ENCODE measurements at regions not wholly inside any gene's neighbourhood (a gene's known extent, or its start where the extent isn't known, plus 50 kb on each side); places are given as distances from the start of the nearest gene placed in this dataset.

DNA sequence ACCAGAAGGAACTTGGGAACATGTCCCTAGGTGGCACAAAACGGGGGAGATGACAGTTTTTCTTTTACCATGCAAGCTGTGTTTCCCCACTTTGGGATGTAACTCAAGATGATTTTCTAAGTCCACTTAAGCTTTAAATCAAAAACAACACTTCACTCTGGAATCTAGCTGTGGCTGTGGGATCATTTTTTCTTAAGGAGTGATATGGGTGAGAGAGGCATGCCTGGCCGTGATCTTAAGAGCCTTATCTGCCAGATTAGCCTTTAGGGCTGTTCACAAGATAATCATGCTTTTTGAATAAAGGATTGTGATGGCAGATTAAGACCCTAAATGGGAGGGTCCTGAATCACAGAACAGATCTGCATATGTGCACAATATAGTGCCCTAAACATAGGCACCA, 384.8 kb upstream of the SEMA6D start:
- Histone ChIP-seq H3K4me2 (ENCODE audit: low read depth, low read length, poor library complexity, severe bottlenecking) (no peak overlapping the region), H3K9ac (ENCODE audit: low read length) (no peak overlapping the region), H3K4me1 (ENCODE audit: low read length) (no peaks in the 10 kb centered on the region), H4K20me1 (ENCODE audit: insufficient read depth, low read depth, low read length) (no peaks in the 10 kb centered on the region), H3K36me3 (ENCODE audit: insufficient read depth, low read length) (no peaks in the 10 kb centered on the region; the same call in 1 of the 2 replicates), H3K27me3 (ENCODE audit: low read length) (no peaks in the 10 kb centered on the region), H3K27ac (ENCODE audit: low read length) (no peak overlapping the region), H3K4me3 (ENCODE audit: low read length) (no peak overlapping the region), H2AFZ (ENCODE audit: low read length) (no peak overlapping the region), H3K79me2 (ENCODE audit: low read length) (no peaks in the 10 kb centered on the region), H3K9me3 (ENCODE audit: low read length) (peaks cover 33% of the 10 kb centered on the region), H3K9me2 (replicated peaks; ENCODE audit: insufficient read depth, low read length) (no peaks in the 10 kb centered on the region)
- DNase-seq, result no peak

DNA sequence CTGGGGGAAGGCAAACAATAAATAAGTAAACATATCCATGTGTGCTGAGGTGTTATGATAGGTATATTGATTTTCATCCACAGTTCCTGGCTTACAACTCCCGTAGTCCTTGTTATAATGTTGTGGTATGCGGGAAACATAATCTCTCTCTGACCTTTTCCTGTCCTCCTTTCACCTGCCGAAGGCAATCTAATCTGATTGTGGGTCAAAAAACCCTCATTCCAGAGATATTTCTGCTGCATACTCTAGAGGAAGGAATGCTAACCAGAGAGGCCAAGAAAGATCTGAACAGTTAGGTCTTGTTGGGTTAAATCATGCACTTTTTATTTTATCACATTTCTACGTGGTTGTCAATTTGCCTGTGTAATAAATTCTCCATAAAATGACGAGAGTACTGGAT, 383.6 kb upstream of the SEMA6D start:
- DNase-seq, result no peak
- H2AFZ ChIP-seq (ENCODE audit: low read length), result no peak overlapping the region
- H3K27ac ChIP-seq (ENCODE audit: low read length), result no peak overlapping the region
- H3K4me1 ChIP-seq (ENCODE audit: low read length), result no peaks in the 10 kb centered on the region
- no peaks in the 10 kb centered on the region for H4K20me1 ChIP-seq (ENCODE audit: insufficient read depth, low read depth, low read length)
- no peak overlapping the region for H3K4me3 ChIP-seq (ENCODE audit: low read length)
- no peak overlapping the region for H3K4me2 ChIP-seq (ENCODE audit: low read depth, low read length, poor library complexity, severe bottlenecking)
- H3K9me3 ChIP-seq (ENCODE audit: low read length), result peaks cover 38% of the 10 kb centered on the region
- H3K79me2 ChIP-seq (ENCODE audit: low read length), result no peaks in the 10 kb centered on the region
- no peaks in the 10 kb centered on the region for H3K9me2 ChIP-seq (replicated peaks; ENCODE audit: insufficient read depth, low read length)
- H3K27me3 ChIP-seq (ENCODE audit: low read length), result no peaks in the 10 kb centered on the region
- H3K9ac ChIP-seq (ENCODE audit: low read length), result no peak overlapping the region
- no peaks in the 10 kb centered on the region; the same call in 1 of the 2 replicates for H3K36me3 ChIP-seq (ENCODE audit: insufficient read depth, low read length)

DNA sequence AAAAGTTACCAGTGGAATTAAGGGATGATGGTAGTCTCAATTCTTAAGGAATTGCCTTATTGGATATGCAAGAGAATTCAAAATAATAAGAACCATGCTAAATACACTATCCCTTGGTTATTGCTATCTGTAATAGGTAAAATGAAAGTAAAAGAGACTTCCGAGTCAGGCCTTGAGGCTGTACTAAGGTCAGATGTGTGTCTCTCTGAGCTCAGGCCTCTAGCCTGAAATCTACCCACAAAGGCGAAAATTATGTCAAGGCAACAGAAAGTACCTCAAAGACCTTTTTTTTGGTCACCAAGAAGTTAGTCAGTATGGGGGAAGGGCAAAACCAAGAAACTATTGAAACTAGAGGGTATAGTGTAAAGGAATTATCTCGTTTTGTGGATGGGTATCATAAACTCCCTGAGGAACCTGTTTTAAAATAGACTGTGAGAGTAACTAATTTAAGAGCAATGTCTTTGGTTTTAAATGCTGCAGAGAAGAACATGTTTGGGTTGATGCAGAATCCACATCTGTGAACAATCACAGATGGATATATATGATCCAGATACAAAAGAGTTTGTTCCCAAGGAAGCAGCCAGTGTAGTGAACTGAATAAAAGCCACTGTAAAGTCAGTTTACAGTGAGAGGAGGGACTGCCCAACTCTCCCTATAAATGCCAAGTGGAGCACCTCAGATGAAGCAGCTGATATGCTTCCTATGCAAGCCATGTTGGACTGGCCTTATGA, 382.3 kb upstream of the SEMA6D start:
- peaks cover 38% of the 10 kb centered on the region for H3K9me3 ChIP-seq (ENCODE audit: low read length)
- no peak for DNase-seq
- H2AFZ ChIP-seq (ENCODE audit: low read length), result no peak overlapping the region
- H3K36me3 ChIP-seq (ENCODE audit: insufficient read depth, low read length), result no peaks in the 10 kb centered on the region; the same call in 1 of the 2 replicates
- H4K20me1 ChIP-seq (ENCODE audit: insufficient read depth, low read depth, low read length), result no peaks in the 10 kb centered on the region
- no peaks in the 10 kb centered on the region for H3K9me2 ChIP-seq (replicated peaks; ENCODE audit: insufficient read depth, low read length)
- H3K27me3 ChIP-seq (ENCODE audit: low read length), result no peaks in the 10 kb centered on the region
- no peak overlapping the region for H3K27ac ChIP-seq (ENCODE audit: low read length)
- H3K4me1 ChIP-seq (ENCODE audit: low read length), result no peaks in the 10 kb centered on the region
- no peak overlapping the region for H3K4me3 ChIP-seq (ENCODE audit: low read length)
- H3K9ac ChIP-seq (ENCODE audit: low read length), result no peak overlapping the region
- no peaks in the 10 kb centered on the region for H3K79me2 ChIP-seq (ENCODE audit: low read length)
- no peak overlapping the region for H3K4me2 ChIP-seq (ENCODE audit: low read depth, low read length, poor library complexity, severe bottlenecking)

DNA sequence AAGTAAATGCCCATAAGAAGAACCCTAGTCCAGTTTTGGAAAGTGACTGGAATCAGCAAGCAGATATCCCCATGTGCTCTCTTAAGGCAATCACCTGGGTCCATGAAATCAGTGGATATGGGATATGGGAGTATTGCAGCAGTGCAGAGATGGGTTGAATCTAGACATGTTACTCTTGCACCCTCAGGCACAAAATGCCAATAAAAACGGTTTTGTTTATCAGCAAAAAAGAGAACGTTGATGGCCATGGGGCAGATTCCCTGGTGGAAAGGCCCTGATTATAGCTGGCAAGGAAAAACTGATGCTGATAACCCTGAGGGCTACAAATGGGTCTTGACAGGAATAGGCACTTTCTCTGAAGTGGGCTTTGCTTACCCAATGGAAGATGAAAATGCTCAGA, 380.2 kb upstream of the SEMA6D start:
- Histone ChIP-seq H2AFZ (ENCODE audit: low read length) (no peak overlapping the region), H3K36me3 (ENCODE audit: insufficient read depth, low read length) (no peaks in the 10 kb centered on the region; the same call in 1 of the 2 replicates), H3K27me3 (ENCODE audit: low read length) (no peaks in the 10 kb centered on the region), H3K4me3 (ENCODE audit: low read length) (no peak overlapping the region), H3K4me1 (ENCODE audit: low read length) (no peaks in the 10 kb centered on the region), H3K9ac (ENCODE audit: low read length) (no peak overlapping the region), H3K9me3 (ENCODE audit: low read length) (peaks cover 32% of the 10 kb centered on the region), H3K4me2 (ENCODE audit: low read depth, low read length, poor library complexity, severe bottlenecking) (no peak overlapping the region), H3K79me2 (ENCODE audit: low read length) (no peaks in the 10 kb centered on the region), H4K20me1 (ENCODE audit: insufficient read depth, low read depth, low read length) (no peaks in the 10 kb centered on the region), H3K27ac (ENCODE audit: low read length) (no peak overlapping the region), H3K9me2 (replicated peaks; ENCODE audit: insufficient read depth, low read length) (no peaks in the 10 kb centered on the region)
- no peak for DNase-seq

DNA sequence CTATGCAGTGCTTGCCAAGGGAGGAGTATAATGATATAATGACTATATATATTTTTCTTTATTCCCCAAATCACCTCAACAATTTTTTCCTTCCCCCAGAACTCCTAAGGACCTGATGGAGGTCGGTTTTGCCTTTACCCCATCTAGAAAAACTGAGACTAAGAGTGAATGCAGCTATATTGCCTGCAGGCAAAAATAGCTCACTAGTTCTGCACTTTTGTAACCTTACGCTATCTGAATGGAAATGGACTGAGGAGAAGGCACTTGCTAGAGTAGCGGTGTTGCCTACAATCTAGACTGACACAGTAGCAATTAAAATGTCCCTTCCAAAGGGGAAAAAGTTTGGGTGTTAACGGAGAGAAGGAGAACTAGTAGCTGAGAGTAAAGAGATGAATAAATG, 379.5 kb upstream of the SEMA6D start:
- peaks cover 29% of the 10 kb centered on the region for H3K9me3 ChIP-seq (ENCODE audit: low read length)
- H3K4me1 ChIP-seq (ENCODE audit: low read length), result no peaks in the 10 kb centered on the region
- DNase-seq, result no peak
- no peaks in the 10 kb centered on the region for H3K9me2 ChIP-seq (replicated peaks; ENCODE audit: insufficient read depth, low read length)
- H3K4me3 ChIP-seq (ENCODE audit: low read length), result no peak overlapping the region
- H3K4me2 ChIP-seq (ENCODE audit: low read depth, low read length, poor library complexity, severe bottlenecking), result no peak overlapping the region
- no peak overlapping the region for H2AFZ ChIP-seq (ENCODE audit: low read length)
- H3K36me3 ChIP-seq (ENCODE audit: insufficient read depth, low read length), result no peaks in the 10 kb centered on the region; the same call in 1 of the 2 replicates
- H3K79me2 ChIP-seq (ENCODE audit: low read length), result no peaks in the 10 kb centered on the region
- H3K9ac ChIP-seq (ENCODE audit: low read length), result no peak overlapping the region
- no peaks in the 10 kb centered on the region for H4K20me1 ChIP-seq (ENCODE audit: insufficient read depth, low read depth, low read length)
- H3K27me3 ChIP-seq (ENCODE audit: low read length), result no peaks in the 10 kb centered on the region
- H3K27ac ChIP-seq (ENCODE audit: low read length), result no peak overlapping the region

DNA sequence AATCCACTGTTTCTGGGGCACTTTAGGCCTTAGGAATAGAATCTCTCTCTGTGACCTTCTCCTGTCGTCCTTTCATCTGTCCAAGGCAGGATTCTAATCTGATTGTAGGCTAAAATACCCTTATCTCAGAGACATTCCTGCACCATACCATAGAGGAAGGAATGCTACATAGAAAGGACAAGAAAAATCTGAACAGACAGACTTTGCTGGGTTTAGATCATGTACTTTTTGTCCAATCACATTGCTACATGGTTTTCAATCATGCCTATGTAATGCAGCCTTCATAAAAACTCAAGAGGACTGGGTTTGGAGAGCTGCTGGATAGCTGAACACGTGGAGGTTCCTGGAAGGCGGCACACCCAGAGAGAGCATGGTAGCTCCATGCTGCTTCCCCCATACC, 378.5 kb upstream of the SEMA6D start:
- Histone ChIP-seq H3K4me2 (ENCODE audit: low read depth, low read length, poor library complexity, severe bottlenecking) (no peak overlapping the region), H2AFZ (ENCODE audit: low read length) (no peak overlapping the region), H3K4me1 (ENCODE audit: low read length) (no peaks in the 10 kb centered on the region), H3K79me2 (ENCODE audit: low read length) (no peaks in the 10 kb centered on the region), H3K9me2 (replicated peaks; ENCODE audit: insufficient read depth, low read length) (no peaks in the 10 kb centered on the region), H3K9me3 (ENCODE audit: low read length) (peaks cover 23% of the 10 kb centered on the region), H3K27ac (ENCODE audit: low read length) (no peak overlapping the region), H3K36me3 (ENCODE audit: insufficient read depth, low read length) (no peaks in the 10 kb centered on the region; the same call in 1 of the 2 replicates), H3K9ac (ENCODE audit: low read length) (no peak overlapping the region), H3K27me3 (ENCODE audit: low read length) (no peaks in the 10 kb centered on the region), H3K4me3 (ENCODE audit: low read length) (no peak overlapping the region), H4K20me1 (ENCODE audit: insufficient read depth, low read depth, low read length) (no peaks in the 10 kb centered on the region)
- no peak for DNase-seq

DNA sequence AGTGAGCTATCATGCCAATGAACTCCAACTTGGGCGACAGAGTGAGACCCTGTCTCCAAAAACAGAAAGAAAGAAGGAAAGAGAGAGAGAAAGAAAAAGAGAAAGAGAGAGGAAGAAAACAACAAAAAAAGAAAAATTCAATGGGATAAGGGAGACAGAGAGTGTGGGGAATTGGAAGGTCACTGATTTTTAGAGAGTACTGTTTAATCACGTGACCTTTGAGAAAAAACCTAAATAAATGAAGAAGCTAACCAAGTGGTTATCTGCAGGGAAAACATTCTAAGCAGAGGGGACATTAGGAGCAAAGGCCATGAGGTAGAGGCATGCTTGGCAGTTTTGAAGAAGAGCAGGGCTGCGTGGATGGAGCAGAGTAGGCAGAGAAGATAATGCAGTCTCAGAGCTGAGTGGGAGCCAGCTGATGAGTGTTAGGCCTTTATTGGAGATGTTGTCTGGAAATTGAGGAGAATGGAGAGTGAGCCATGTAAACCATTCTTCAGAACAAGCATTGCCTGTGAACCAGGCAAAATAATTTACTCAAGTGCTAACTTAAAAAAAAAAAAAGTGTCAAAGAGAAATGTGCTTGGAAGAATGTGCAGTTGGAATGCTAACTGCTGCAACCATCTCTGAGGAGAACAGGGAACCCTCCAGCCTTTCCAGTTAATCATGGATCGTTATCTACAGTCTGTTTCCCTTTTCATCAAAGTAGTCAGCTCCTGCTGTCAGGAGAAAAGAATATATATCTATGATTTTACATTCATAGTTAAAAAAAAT, 377.3 kb upstream of the SEMA6D start:
- no peak for DNase-seq
- Histone ChIP-seq H3K36me3 (ENCODE audit: insufficient read depth, low read length) (no peaks in the 10 kb centered on the region; the same call in 1 of the 2 replicates), H4K20me1 (ENCODE audit: insufficient read depth, low read depth, low read length) (no peaks in the 10 kb centered on the region), H3K9ac (ENCODE audit: low read length) (no peak overlapping the region), H2AFZ (ENCODE audit: low read length) (no peak overlapping the region), H3K4me1 (ENCODE audit: low read length) (no peaks in the 10 kb centered on the region), H3K27ac (ENCODE audit: low read length) (no peak overlapping the region), H3K4me2 (ENCODE audit: low read depth, low read length, poor library complexity, severe bottlenecking) (no peak overlapping the region), H3K9me3 (ENCODE audit: low read length) (peaks cover 19% of the 10 kb centered on the region), H3K9me2 (replicated peaks; ENCODE audit: insufficient read depth, low read length) (no peaks in the 10 kb centered on the region), H3K27me3 (ENCODE audit: low read length) (no peaks in the 10 kb centered on the region), H3K4me3 (ENCODE audit: low read length) (no peak overlapping the region), H3K79me2 (ENCODE audit: low read length) (no peaks in the 10 kb centered on the region)

DNA sequence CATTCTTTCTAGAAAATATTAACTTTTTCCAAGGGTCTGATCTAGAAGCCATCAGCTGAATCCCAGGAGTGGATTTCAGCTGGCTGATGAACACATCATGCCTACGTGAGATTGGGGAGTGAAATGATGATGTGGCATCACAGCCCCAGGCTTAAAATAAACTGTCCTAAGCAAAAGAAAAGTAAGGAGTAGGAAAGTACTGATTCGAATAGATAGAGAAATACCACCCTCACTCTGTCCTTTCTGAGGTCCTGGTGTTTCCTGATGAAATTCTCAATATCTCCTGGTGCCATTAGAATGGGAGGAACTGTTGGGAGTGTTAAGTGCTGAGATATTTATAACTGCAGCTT, 376.8 kb upstream of the SEMA6D start:
- Histone ChIP-seq H3K79me2 (ENCODE audit: low read length) (no peaks in the 10 kb centered on the region), H3K4me3 (ENCODE audit: low read length) (no peak overlapping the region), H3K9me2 (replicated peaks; ENCODE audit: insufficient read depth, low read length) (no peaks in the 10 kb centered on the region)

More for the DNA sequence above, 376.8 kb upstream of the SEMA6D start:
- Histone ChIP-seq H3K36me3 (ENCODE audit: insufficient read depth, low read length) (no peaks in the 10 kb centered on the region; the same call in 1 of the 2 replicates), H3K9ac (ENCODE audit: low read length) (no peak overlapping the region), H3K27ac (ENCODE audit: low read length) (no peak overlapping the region), H3K27me3 (ENCODE audit: low read length) (no peaks in the 10 kb centered on the region), H3K4me2 (ENCODE audit: low read depth, low read length, poor library complexity, severe bottlenecking) (no peak overlapping the region), H3K9me3 (ENCODE audit: low read length) (peaks cover 23% of the 10 kb centered on the region), H4K20me1 (ENCODE audit: insufficient read depth, low read depth, low read length) (no peaks in the 10 kb centered on the region), H2AFZ (ENCODE audit: low read length) (no peak overlapping the region), H3K4me1 (ENCODE audit: low read length) (no peaks in the 10 kb centered on the region)
- no peak for DNase-seq
